IPS-18c (cell line): ENCODE measurements at regions not wholly inside any gene's neighbourhood (a gene's known extent, or its start where the extent isn't known, plus 50 kb on each side); places are given as distances from the start of the nearest gene placed in this dataset.

Experiments
- H3K4me3 ChIP-seq: 2 replicates; pipeline ENCODE4 v1.7.0; 2013; ENCODE audit warnings: low read depth, mild to moderate bottlenecking, low read length, moderate library complexity; ENCODE audit not compliant: insufficient read depth
- H3K9me3 ChIP-seq: one replicate; pipeline ENCODE4 v1.6.1; 2013; ENCODE audit warnings: mild to moderate bottlenecking, low read length, moderate library complexity; ENCODE audit not compliant: control insufficient read depth, insufficient read depth

- Histone ChIP-seq H3K4me3 (no peak overlapping the region), H3K9me3 (no peaks in the 10 kb centered on the region)
Observed at GRCh38 chr5:103624675-103625074, 62.1 kb upstream of the NUDT12 start.

GRCh38 chr5:103624035-103624480 is 61.5 kb upstream of the NUDT12 start:
- Histone ChIP-seq H3K4me3 (no peak overlapping the region), H3K9me3 (no peaks in the 10 kb centered on the region)

- Histone ChIP-seq H3K4me3 (no peak overlapping the region), H3K9me3 (no peaks in the 10 kb centered on the region)
Observed at GRCh38 chr5:103623425-103623824, 60.8 kb upstream of the NUDT12 start.

GRCh38 chr5:103621548-103621930 is 59.0 kb upstream of the NUDT12 start:
- H3K9me3 ChIP-seq, result no peaks in the 10 kb centered on the region
- H3K4me3 ChIP-seq, result no peak overlapping the region

- no peaks in the 10 kb centered on the region for H3K9me3 ChIP-seq
Observed at GRCh38 chr5:103620851-103621547, 58.4 kb upstream of the NUDT12 start.

GRCh38 chr5:103617913-103618312 is 55.3 kb upstream of the NUDT12 start:
- no peaks in the 10 kb centered on the region for H3K9me3 ChIP-seq
- no peak overlapping the region for H3K4me3 ChIP-seq

More at GRCh38 chr5:103620851-103621547, 58.4 kb upstream of the NUDT12 start:
- H3K4me3 ChIP-seq, result no peak overlapping the region

- Histone ChIP-seq H3K4me3 (no peak overlapping the region), H3K9me3 (no peaks in the 10 kb centered on the region)
Observed at GRCh38 chr5:103617090-103617489, 54.5 kb upstream of the NUDT12 start.

- H3K4me3 ChIP-seq, result no peak overlapping the region
- no peaks in the 10 kb centered on the region for H3K9me3 ChIP-seq
Observed at GRCh38 chr5:103612545-103612944, 50.0 kb upstream of the NUDT12 start.
